ENCODE measurements at regions not wholly inside any gene's neighbourhood (a gene's known extent, or its start where the extent isn't known, plus 50 kb on each side); places are given as distances from the start of the nearest gene placed in this dataset.

DNA sequence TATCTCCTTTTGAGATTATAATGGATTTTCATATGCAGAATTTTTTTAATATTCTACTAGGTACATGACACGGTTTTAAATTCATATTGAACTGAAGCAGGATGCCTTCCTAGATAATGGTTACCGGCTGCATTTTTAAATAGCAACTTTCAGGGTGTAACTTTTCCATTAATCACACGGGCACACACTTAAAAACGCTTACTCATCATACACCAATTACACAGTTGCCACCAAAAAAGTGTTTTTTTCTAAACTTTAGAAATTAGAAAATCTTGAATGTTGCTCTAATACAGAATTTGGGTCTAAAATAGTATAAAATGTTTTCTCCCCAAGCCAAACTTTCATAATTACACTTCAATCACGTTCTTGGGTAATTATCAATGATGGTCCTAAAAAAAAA is 149.1 kb upstream of the RNF32 start:
- Histone ChIP-seq H3K36me3 (ENCODE audit: control insufficient read depth in 2 of 3, insufficient read depth in 3 of 3, low read length in 3 of 3) (no peaks in the 10 kb centered on the region), H3K27ac (ENCODE audit: low read depth in 2 of 2, low read length in 2 of 2) (no peak overlapping the region), H3K4me1 (ENCODE audit: control insufficient read depth in 2 of 3, insufficient read depth in 2 of 3, low read depth in 1 of 3, low read length in 3 of 3) (no peaks in the 10 kb centered on the region), H3K4me3 (ENCODE audit: low read length in 3 of 3) (no peak overlapping the region), H3K9me3 (ENCODE audit: control insufficient read depth in 2 of 3, insufficient read depth in 1 of 3, low read length in 3 of 3) (no peaks in the 10 kb centered on the region), H3K9ac (ENCODE audit: low read length in 3 of 3) (no peak overlapping the region), H3K27me3 (ENCODE audit: control insufficient read depth, insufficient read depth, low read length) (no peaks in the 10 kb centered on the region)
- DNase-seq (no peak), FAIRE-seq (no peak)
- TF ChIP-seq, protein P1, sequence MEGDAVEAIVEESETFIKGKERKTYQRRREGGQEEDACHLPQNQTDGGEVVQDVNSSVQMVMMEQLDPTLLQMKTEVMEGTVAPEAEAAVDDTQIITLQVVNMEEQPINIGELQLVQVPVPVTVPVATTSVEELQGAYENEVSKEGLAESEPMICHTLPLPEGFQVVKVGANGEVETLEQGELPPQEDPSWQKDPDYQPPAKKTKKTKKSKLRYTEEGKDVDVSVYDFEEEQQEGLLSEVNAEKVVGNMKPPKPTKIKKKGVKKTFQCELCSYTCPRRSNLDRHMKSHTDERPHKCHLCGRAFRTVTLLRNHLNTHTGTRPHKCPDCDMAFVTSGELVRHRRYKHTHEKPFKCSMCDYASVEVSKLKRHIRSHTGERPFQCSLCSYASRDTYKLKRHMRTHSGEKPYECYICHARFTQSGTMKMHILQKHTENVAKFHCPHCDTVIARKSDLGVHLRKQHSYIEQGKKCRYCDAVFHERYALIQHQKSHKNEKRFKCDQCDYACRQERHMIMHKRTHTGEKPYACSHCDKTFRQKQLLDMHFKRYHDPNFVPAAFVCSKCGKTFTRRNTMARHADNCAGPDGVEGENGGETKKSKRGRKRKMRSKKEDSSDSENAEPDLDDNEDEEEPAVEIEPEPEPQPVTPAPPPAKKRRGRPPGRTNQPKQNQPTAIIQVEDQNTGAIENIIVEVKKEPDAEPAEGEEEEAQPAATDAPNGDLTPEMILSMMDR (IDR thresholded peaks at IDR 0.05; ENCODE audit: borderline replicate concordance, extremely low read depth, insufficient read depth) = no peak
- intact Hi-C loops (cut with DNase I) = no loop called here

DNA sequence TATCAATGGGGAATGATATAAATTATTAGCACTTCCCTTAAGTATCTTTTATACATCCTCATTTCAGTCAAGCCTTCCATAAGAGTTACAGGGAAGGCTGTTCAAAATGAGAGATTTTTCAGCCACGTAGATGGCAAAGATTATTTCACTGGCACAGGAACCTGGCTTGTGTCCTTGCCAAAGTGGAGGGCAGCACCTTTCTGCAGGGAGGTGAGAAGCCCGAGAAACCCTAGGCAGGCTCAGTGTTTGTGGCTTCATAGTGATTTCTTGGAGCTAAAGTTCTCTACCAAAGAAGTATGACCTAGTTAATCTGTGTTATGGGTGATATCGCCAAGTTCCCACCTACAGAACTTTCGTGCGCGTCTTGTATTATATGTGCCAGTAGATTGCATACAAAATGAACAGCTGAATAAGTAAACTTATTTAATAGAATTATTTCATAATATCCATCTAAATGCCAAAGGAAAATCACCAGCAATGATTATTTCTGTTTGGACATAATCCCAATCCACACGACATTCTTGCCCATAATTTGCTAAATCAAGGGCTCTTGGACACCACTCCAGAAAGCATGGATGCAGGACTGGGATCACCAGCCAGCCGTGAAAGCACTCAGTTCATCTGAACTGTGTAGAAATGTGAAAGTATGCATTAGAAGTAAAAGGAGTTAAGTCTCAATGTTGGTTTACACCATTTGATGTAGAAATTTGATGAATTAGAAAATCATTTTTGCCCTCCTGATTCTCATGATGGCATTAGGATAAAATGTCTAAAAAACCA is 150.4 kb upstream of the RNF32 start:
- intact Hi-C loops (cut with DNase I) = no loop called here
- Histone ChIP-seq H3K27me3 (ENCODE audit: control insufficient read depth, insufficient read depth, low read length) (no peaks in the 10 kb centered on the region), H3K27ac (ENCODE audit: low read depth in 2 of 2, low read length in 2 of 2) (no peak overlapping the region), H3K4me1 (ENCODE audit: control insufficient read depth in 2 of 3, insufficient read depth in 2 of 3, low read depth in 1 of 3, low read length in 3 of 3) (no peaks in the 10 kb centered on the region), H3K36me3 (ENCODE audit: control insufficient read depth in 2 of 3, insufficient read depth in 3 of 3, low read length in 3 of 3) (no peaks in the 10 kb centered on the region), H3K9me3 (ENCODE audit: control insufficient read depth in 2 of 3, insufficient read depth in 1 of 3, low read length in 3 of 3) (no peaks in the 10 kb centered on the region), H3K9ac (ENCODE audit: low read length in 3 of 3) (no peak overlapping the region), H3K4me3 (ENCODE audit: low read length in 3 of 3) (no peak overlapping the region)
- FAIRE-seq = no peak
- no peak for DNase-seq
- TF ChIP-seq, protein P1 (IDR thresholded peaks at IDR 0.05; ENCODE audit: borderline replicate concordance, extremely low read depth, insufficient read depth) = no peak

DNA sequence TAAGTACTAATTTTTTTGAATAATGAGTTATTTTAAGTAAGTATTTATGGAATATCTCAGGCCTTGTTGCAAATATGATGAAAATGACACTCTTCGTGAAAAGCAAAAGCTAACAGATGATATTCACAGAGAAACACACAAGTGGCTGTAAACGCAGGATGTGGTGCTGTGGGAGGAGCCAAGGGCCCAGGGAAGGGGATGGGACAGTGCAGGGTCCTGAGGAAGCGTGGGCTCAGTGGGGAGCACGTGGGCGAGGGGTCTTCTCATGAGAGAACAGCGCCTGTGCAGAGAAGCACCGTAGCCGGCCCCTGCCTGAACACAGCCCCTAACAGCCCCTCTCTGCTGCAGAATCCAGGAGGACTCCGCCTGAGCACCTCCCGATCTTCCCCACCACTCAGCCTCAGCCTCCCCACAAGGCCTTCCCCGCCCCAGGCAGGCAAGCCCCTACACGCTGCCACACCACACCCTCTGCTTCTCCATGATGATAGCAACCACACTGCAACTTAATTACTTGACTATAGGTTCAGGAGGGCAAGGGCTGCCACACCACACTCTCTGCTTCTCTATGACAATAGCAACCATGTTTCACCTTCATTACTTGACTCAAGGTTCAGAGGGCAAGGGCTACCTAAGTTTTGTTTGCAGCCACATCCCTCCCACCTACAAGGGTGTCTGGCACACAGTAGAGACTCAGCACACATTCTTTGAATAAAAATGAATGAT is 152.6 kb upstream of the RNF32 start:
- no peak overlapping the region for H3K9ac ChIP-seq (ENCODE audit: low read length in 3 of 3)
- H3K36me3 ChIP-seq (ENCODE audit: control insufficient read depth in 2 of 3, insufficient read depth in 3 of 3, low read length in 3 of 3) = no peaks in the 10 kb centered on the region
- no peaks in the 10 kb centered on the region for H3K27me3 ChIP-seq (ENCODE audit: control insufficient read depth, insufficient read depth, low read length)
- no peak for DNase-seq
- no peak overlapping the region for H3K4me3 ChIP-seq (ENCODE audit: low read length in 3 of 3)
- TF ChIP-seq, protein P1 (IDR thresholded peaks at IDR 0.05; ENCODE audit: borderline replicate concordance, extremely low read depth, insufficient read depth) = no peak
- no peak for FAIRE-seq
- intact Hi-C loops (cut with DNase I) = no loop called here
- no peak overlapping the region for H3K27ac ChIP-seq (ENCODE audit: low read depth in 2 of 2, low read length in 2 of 2)
- H3K9me3 ChIP-seq (ENCODE audit: control insufficient read depth in 2 of 3, insufficient read depth in 1 of 3, low read length in 3 of 3) = no peaks in the 10 kb centered on the region
- H3K4me1 ChIP-seq (ENCODE audit: control insufficient read depth in 2 of 3, insufficient read depth in 2 of 3, low read depth in 1 of 3, low read length in 3 of 3) = no peaks in the 10 kb centered on the region

Measured in kidney (tissue), 13 donors.